Esophagus muscularis mucosa (tissue), 4 donors: ENCODE measurements at regions not wholly inside any gene's neighbourhood (a gene's known extent, or its start where the extent isn't known, plus 50 kb on each side); places are given as distances from the start of the nearest gene placed in this dataset.

Experiments used
- DNase-seq: peaks from one replicate; pipeline ENCODE4 v3.0.0-alpha.2; 2017; ENCODE audit errors: extremely low spot score
- H3K27ac ChIP-seq, 4 donors: fragments of 200-600 bp; sonication (generic); replicated peaks in 1 of 4; 1 replicate in 3 of 4; 2 replicates in 1 of 4; pipeline ENCODE4 v1.5.1; 2016 to 2019; ENCODE audit warnings: mild to moderate bottlenecking in 1 of 4
- H3K27me3 ChIP-seq, 4 donors: fragments of 200-600 bp; sonication (generic); one replicate each; pipeline versions ENCODE4 v1.5.1 to v1.6.0; 2016 to 2019
- H3K36me3 ChIP-seq, 4 donors: fragments of 200-600 bp; sonication (generic); one replicate each; pipeline ENCODE4 v1.5.1; 2016 to 2019
- H3K4me1 ChIP-seq, 4 donors: fragments of 200-600 bp; sonication (generic); one replicate each; pipeline ENCODE4 v1.5.1; 2016 to 2019
- H3K4me3 ChIP-seq, 4 donors: fragments of 200-600 bp; sonication (generic); 1 replicate in 2 of 4; 2 replicates in 2 of 4; pipeline ENCODE4 v1.5.1; 2016 to 2019; ENCODE audit warnings: mild to moderate bottlenecking in 4 of 4, moderate library complexity in 1 of 4
- H3K9me3 ChIP-seq, 4 donors: fragments of 200-600 bp; sonication (generic); 1 replicate in 3 of 4; 2 replicates in 1 of 4; pipeline ENCODE4 v1.5.1; 2016 to 2019
- EP300 ChIP-seq: sonication (generic); formaldehyde crosslinking; IDR thresholded peaks from one replicate; pipeline ENCODE4 v1.6.1; 2017; ENCODE audit warnings: antibody characterized with exemption
- POLR2A ChIP-seq: fragments of 450-650 bp; IDR thresholded peaks from one replicate; pipeline ENCODE4 v1.6.1; 2017; ENCODE audit warnings: antibody characterized with exemption, moderate library complexity, mild to moderate bottlenecking, low read depth
- POLR2AphosphoS5 ChIP-seq, 2 donors: sonication (generic); formaldehyde crosslinking; IDR thresholded peaks; one replicate each; pipeline ENCODE4 v1.6.1; 2017; ENCODE audit warnings: antibody characterized with exemption in 2 of 2
- WGBS: methylation state at CpG from one replicate; pipeline ENCODE4 v1.1.5; 2018; 5-methylcytosine and 5-hydroxymethylcytosine counted together
- intact Hi-C: fragments of 100-400 bp; cut with DNase I; formaldehyde crosslinking; loops from one replicate; pipeline ENCODE4 v1.15.1; 2023
- TF ChIP-seq, protein P1 (sequence below), 3 experiments: fragments of 200-600 bp in 2 of 3; fragments of 450-650 bp in 1 of 3; sonication (generic) in 2 of 3; IDR thresholded peaks; one replicate each; pipeline ENCODE4 v1.5.1; 2017 to 2019; ENCODE audit warnings: antibody characterized with exemption in 3 of 3, mild to moderate bottlenecking in 2 of 3, moderate library complexity in 1 of 3

GRCh38 chr6:154895841-154896240 is 99.3 kb upstream of the TIAM2 start:
- Histone ChIP-seq H3K9me3 (no peaks in the 10 kb centered on the region), H3K4me3 (no peak overlapping the region), H3K4me1 (peaks cover 0 to 36% (median 28%) of the 10 kb centered on the region in 4 donors), H3K27me3 (no peaks in the 10 kb centered on the region), H3K36me3 (peaks cover 0 to 8% (median 4%) of the 10 kb centered on the region in 4 donors), H3K27ac (no peak overlapping the region)
- intact Hi-C loops: no loop called here
- no peak for TF ChIP-seq EP300
- no peak for TF ChIP-seq POLR2AphosphoS5 (IDR thresholded peaks at IDR 0.05)
- TF ChIP-seq POLR2A: no peak
- TF ChIP-seq, protein P1, sequence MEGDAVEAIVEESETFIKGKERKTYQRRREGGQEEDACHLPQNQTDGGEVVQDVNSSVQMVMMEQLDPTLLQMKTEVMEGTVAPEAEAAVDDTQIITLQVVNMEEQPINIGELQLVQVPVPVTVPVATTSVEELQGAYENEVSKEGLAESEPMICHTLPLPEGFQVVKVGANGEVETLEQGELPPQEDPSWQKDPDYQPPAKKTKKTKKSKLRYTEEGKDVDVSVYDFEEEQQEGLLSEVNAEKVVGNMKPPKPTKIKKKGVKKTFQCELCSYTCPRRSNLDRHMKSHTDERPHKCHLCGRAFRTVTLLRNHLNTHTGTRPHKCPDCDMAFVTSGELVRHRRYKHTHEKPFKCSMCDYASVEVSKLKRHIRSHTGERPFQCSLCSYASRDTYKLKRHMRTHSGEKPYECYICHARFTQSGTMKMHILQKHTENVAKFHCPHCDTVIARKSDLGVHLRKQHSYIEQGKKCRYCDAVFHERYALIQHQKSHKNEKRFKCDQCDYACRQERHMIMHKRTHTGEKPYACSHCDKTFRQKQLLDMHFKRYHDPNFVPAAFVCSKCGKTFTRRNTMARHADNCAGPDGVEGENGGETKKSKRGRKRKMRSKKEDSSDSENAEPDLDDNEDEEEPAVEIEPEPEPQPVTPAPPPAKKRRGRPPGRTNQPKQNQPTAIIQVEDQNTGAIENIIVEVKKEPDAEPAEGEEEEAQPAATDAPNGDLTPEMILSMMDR (IDR thresholded peaks at IDR 0.05): no peak
- 93% methylated on average over 6 of the region's 6 CpGs for WGBS
- no peak for DNase-seq

GRCh38 chr6:154898821-154899220 is 96.3 kb upstream of the TIAM2 start:
- Histone ChIP-seq H3K27me3 (no peaks in the 10 kb centered on the region), H3K36me3 (peaks cover 0 to 11% (median 5%) of the 10 kb centered on the region in 4 donors), H3K9me3 (no peaks in the 10 kb centered on the region), H3K4me1 (peaks cover 0 to 18% (median 16%) of the 10 kb centered on the region in 4 donors), H3K27ac (no peak overlapping the region), H3K4me3 (no peak overlapping the region)
- DNase-seq: no peak
- WGBS: 93% methylated on average over 4 of the region's 4 CpGs
- TF ChIP-seq POLR2A (no peak), EP300 (no peak), POLR2AphosphoS5 (IDR thresholded peaks at IDR 0.05) (no peak)
- TF ChIP-seq, protein P1 (IDR thresholded peaks at IDR 0.05): no peak
- intact Hi-C loops: no loop called here

GRCh38 chr6:154899824-154900463 is 95.2 kb upstream of the TIAM2 start:
- intact Hi-C loops: no loop called here
- whole genome bisulfite sequencing: 87% methylated on average over 10 of the region's 10 CpGs
- Histone ChIP-seq H3K4me3 (no peak overlapping the region), H3K27ac (no peak overlapping the region), H3K36me3 (peaks cover 0 to 11% (median 5%) of the 10 kb centered on the region in 4 donors), H3K9me3 (no peaks in the 10 kb centered on the region), H3K4me1 (peaks cover 0 to 8% (median 5%) of the 10 kb centered on the region in 4 donors), H3K27me3 (no peaks in the 10 kb centered on the region)
- DNase-seq: no peak
- no peak for TF ChIP-seq POLR2A
- TF ChIP-seq POLR2AphosphoS5 (IDR thresholded peaks at IDR 0.05): no peak
- TF ChIP-seq, protein P1 (IDR thresholded peaks at IDR 0.05): no peak
- TF ChIP-seq EP300: no peak

DNA sequence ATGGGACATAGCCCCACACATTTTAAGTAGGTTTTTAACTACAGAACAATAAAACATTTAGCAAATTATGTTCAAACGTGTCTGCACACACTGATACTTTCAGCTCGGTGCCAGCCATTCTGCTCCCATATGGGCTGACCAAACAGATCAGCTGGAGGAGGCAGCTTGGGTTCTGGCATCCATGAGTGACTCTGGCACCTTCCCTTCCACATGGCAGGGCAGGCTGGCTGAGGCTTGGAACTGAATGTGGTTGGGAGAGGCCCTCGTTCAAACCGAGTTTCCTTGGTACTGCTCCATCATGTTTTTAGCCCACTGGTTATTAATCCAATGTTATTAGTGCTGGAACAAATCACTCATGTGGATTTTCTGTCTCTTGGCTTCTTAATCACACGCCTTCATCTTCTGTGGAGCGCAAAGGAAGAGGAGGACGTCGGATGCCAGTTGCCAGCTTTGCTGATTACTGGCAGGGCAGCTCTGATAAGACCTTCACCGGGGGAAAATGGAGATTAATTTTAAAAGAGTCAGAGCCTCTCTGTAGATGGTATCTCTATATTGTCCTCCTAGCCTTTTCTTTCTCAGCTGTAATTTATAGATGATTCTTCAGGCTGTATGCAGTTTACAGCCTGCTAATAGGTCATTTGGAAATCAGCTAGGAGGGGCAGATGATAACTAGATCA is 93.1 kb upstream of the TIAM2 start:
- H3K27me3 ChIP-seq: no peaks in the 10 kb centered on the region
- H3K27ac ChIP-seq: no peak overlapping the region
- TF ChIP-seq POLR2A (no peak), EP300 (no peak), POLR2AphosphoS5 (IDR thresholded peaks at IDR 0.05) (no peak)
- TF ChIP-seq, protein P1 (IDR thresholded peaks at IDR 0.05): no peak
- no peaks in the 10 kb centered on the region for H3K9me3 ChIP-seq
- peaks cover 0 to 11% (median 5%) of the 10 kb centered on the region in 4 donors for H3K36me3 ChIP-seq
- H3K4me1 ChIP-seq: no peaks in the 10 kb centered on the region
- intact Hi-C loops: no loop called here
- DNase-seq: no peak
- no peak overlapping the region for H3K4me3 ChIP-seq
- WGBS: 86% methylated on average over 9 of the region's 9 CpGs
